Muscle layer of duodenum (tissue), 2 donors: ENCODE measurements at regions not wholly inside any gene's neighbourhood (a gene's known extent, or its start where the extent isn't known, plus 50 kb on each side); places are given as distances from the start of the nearest gene placed in this dataset.

Experiments
- H3K27ac ChIP-seq: one replicate; pipeline ENCODE4 v1.7.0; 2013; ENCODE audit warnings: mild to moderate bottlenecking, low read length
- H3K27me3 ChIP-seq: one replicate; pipeline ENCODE4 v1.7.0; 2013; ENCODE audit warnings: low read depth, mild to moderate bottlenecking, control low read depth, low read length
- H3K36me3 ChIP-seq, 2 donors: one replicate each; pipeline ENCODE4 v1.7.0; 2013; ENCODE audit warnings: low read length in 2 of 2, control low read depth in 1 of 2, mild to moderate bottlenecking in 1 of 2; ENCODE audit not compliant: insufficient read depth in 2 of 2, control insufficient read depth in 1 of 2
- H3K4me1 ChIP-seq, 2 donors: one replicate each; pipeline ENCODE4 v1.7.0; 2013; ENCODE audit warnings: low read length in 2 of 2, mild to moderate bottlenecking in 2 of 2, control low read depth in 1 of 2, moderate library complexity in 1 of 2; ENCODE audit not compliant: insufficient read depth in 2 of 2, control insufficient read depth in 1 of 2
- H3K4me3 ChIP-seq, 2 donors: one replicate each; pipeline ENCODE4 v1.7.0; 2013; ENCODE audit warnings: low read length in 2 of 2, low read depth in 1 of 2, mild to moderate bottlenecking in 1 of 2
- H3K9me3 ChIP-seq, 2 donors: one replicate each; pipeline ENCODE4 v1.7.0; 2013; ENCODE audit warnings: low read length in 2 of 2, control low read depth in 1 of 2, mild to moderate bottlenecking in 1 of 2; ENCODE audit not compliant: control insufficient read depth in 1 of 2
- donor health status: healthy.

DNA sequence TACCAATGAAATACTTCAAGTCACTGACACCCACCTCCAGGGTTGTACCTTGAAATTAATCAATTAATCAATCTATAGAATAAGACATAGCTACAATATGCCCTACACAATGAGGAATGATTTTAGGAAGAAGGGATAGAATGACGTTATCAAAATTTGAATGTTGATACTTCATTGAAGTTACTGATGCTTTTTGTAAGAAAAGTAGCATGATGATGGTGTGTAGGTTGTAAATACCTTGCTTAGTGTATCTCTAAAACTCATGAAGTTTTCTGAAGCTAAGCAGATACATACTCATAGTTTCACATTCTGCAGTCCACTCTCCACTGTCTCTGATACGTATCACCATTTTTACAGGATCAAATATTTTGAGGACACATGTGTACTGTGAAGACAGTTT, 670.4 kb upstream of the GOT2 start:
- Histone ChIP-seq H3K27ac (no peak overlapping the region), H3K36me3 (no peaks in the 10 kb centered on the region), H3K4me1 (no peaks in the 10 kb centered on the region), H3K9me3 (no peaks in the 10 kb centered on the region), H3K4me3 (no peak overlapping the region), H3K27me3 (no peaks in the 10 kb centered on the region)

DNA sequence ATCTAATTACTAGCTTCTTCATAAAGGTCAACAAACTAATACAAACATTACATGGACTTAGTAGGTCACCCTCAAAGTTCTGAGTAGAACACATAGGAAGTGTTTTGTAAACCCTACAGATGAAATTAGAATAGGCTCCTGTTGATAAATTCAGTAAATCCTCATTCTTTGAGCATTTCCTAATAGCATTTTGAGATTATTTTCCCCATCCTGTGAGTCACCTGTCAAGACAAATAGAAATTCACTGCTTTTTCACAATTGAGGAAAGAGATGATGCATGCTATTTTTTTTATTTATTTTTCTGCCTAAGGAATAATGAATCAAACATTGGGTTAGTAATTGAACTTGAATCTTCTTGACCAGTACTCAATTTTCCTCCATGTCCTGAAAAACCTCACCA, 666.7 kb upstream of the GOT2 start:
- H3K36me3 ChIP-seq, result no peaks in the 10 kb centered on the region
- no peaks in the 10 kb centered on the region for H3K4me1 ChIP-seq
- no peak overlapping the region for H3K27ac ChIP-seq
- H3K4me3 ChIP-seq, result no peak overlapping the region
- H3K9me3 ChIP-seq, result no peaks in the 10 kb centered on the region
- no peaks in the 10 kb centered on the region for H3K27me3 ChIP-seq

DNA sequence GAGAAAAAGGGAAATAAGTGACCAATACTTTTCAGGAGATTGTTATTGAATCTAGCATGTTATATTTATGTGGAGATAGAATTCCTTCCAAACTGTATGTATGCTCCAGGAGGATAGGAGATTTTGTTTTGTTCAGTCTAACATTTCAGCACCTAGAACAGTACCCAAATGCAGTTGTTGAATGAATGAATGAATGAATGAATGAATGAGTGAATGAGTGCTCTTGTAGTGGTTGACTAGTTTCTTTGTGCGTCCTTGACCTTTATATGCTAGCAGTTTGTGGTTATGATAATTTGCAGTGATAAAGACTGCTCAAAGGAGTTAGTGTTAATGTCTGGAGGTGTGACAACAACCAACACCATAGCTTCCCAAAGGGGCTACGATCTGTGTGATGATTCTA, 663.5 kb upstream of the GOT2 start:
- Histone ChIP-seq H3K4me1 (no peaks in the 10 kb centered on the region), H3K4me3 (no peak overlapping the region), H3K27ac (no peak overlapping the region), H3K27me3 (no peaks in the 10 kb centered on the region), H3K9me3 (no peaks in the 10 kb centered on the region), H3K36me3 (no peaks in the 10 kb centered on the region)

DNA sequence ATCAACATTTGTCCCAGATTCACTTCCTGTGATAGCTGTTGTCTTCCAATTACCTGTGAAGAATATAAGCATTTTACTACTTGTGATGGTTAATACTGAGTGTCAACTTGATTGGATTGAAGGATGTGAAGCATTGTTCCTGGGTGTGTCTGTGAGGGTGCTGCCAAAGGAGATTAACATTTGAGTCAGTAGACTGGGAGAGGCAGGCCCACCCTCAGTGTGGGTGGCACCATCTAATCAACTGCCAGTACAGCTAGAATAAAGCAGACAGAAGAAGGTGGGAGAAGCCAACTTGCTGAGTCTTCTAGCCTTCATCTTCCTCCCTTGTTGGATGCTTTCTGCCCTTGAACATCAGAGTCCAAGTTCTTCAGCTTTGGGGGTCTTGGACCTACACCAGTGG, 660.4 kb upstream of the GOT2 start:
- no peaks in the 10 kb centered on the region for H3K4me1 ChIP-seq
- no peaks in the 10 kb centered on the region for H3K9me3 ChIP-seq
- no peaks in the 10 kb centered on the region for H3K27me3 ChIP-seq
- H3K27ac ChIP-seq, result no peak overlapping the region
- H3K4me3 ChIP-seq, result no peak overlapping the region
- H3K36me3 ChIP-seq, result no peaks in the 10 kb centered on the region

DNA sequence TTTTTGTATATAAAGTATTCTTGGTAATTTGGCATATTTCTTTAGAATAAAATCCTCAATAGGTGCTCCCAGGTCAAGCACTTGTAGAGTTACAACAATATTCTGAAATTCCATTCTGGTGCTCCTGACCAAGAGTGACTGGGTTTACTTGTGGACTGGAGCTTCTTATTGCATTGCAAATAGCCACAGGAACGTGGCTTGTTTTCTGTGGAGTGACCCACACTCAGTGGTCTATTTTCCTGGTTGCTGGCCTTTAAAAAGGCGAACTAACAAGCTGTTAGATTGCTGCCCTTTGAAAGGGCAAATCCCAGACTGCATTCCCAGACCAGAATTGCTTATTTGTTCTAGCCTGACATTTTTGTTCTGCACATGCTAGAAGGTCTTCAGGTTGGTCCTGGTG, 658.8 kb upstream of the GOT2 start:
- no peaks in the 10 kb centered on the region for H3K9me3 ChIP-seq
- H3K4me1 ChIP-seq, result no peaks in the 10 kb centered on the region
- no peaks in the 10 kb centered on the region for H3K27me3 ChIP-seq
- H3K4me3 ChIP-seq, result no peak overlapping the region
- no peak overlapping the region for H3K27ac ChIP-seq
- H3K36me3 ChIP-seq, result no peaks in the 10 kb centered on the region

DNA sequence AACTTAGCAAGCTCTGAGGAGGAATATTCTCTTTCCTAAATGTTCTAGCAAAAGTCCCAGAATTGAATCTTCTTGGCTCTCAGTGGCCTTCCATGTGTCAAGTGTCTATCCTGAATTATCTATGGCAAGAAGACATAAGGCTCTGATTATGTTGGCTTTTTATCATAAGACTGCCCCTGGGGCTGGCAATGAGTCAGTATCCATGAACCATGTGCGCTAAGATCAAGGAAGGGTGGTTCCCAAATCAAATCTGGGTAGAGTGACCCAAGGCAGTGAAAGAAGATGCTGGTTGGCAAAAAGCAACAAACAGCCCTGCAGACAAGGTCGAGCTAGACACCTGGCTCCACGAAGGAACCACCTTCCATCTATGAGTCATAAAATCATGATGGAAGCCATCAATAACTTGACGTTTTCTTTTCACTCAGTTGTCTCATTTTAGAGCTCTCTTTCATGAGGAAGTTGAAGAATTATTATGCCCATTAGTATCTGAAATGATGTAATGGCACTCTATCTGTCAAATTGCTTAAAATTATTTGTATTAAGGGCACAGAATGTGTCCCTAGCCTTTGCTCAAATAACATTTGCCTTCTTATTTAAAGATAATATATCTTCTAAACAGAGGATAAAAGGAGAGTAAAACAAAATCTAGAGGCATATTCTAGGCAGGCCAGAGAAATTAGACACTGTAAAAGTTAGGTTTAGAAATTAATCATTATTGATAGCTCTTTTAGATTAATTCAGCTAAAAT, 657.7 kb upstream of the GOT2 start:
- no peaks in the 10 kb centered on the region for H3K27me3 ChIP-seq
- H3K9me3 ChIP-seq, result no peaks in the 10 kb centered on the region
- no peak overlapping the region for H3K4me3 ChIP-seq
- H3K4me1 ChIP-seq, result no peaks in the 10 kb centered on the region
- no peak overlapping the region for H3K27ac ChIP-seq
- H3K36me3 ChIP-seq, result no peaks in the 10 kb centered on the region

DNA sequence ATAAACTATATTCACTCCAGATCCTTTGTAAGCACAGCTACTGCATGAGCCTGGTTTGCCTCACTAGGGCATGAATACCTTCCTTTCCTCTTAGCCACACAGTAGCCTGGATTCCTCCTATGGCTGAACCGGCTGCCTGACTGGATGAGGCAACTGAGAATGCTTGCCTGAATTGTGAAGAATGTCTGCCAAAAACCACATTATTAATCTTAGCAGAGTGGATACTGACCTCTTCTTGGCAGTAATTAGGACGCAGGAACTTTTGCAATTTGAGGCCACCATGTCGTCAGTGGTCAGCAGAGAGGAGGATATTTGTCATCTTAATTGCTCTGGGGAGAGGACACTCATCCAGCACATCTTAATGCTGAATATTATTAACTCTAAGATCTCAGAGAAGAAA, 651.8 kb upstream of the GOT2 start:
- Histone ChIP-seq H3K36me3 (no peaks in the 10 kb centered on the region), H3K27me3 (no peaks in the 10 kb centered on the region), H3K4me1 (peaks cover 0 to 4% of the 10 kb centered on the region in 2 donors), H3K4me3 (no peak overlapping the region), H3K27ac (no peak overlapping the region), H3K9me3 (no peaks in the 10 kb centered on the region)

DNA sequence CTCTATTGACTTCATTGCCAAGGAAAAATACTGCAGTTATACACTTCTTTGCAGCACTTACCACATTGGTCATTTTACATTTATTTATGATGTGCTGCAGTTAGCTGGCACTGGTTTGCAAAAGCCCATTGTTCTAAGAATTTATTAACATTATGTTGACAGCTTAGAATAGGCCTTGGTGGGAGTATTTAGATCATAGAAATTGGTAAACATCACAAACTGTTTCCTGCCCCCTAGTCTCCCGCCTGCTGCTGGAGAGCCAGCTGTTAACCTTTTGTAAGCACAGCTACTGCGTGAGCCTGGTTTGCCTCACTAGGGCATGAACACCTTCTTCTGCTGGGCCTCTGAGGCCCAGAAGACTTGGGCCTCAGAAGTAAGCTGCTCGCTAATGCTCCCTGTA, 651.4 kb upstream of the GOT2 start:
- Histone ChIP-seq H3K27ac (no peak overlapping the region), H3K36me3 (no peaks in the 10 kb centered on the region), H3K27me3 (no peaks in the 10 kb centered on the region), H3K4me1 (peaks cover 0 to 4% of the 10 kb centered on the region in 2 donors), H3K4me3 (no peak overlapping the region), H3K9me3 (no peaks in the 10 kb centered on the region)

DNA sequence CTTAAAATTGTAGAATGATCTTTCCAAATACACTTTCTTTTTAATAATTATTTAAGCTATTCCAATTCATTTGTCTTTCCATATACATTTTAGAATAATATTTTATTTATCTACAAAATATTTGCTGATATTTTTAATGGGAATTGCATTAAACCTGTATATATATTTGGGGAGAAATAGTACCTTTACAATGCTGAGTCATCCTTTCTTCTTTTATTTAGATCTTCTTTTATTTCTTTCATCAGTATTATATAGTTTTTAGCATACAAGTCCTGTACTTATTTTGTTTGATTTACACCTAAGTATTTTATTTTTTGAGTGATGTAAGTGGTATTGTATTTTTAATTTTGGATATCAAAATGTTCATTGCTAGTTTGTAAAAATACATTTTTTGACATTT, 639.5 kb upstream of the GOT2 start:
- Histone ChIP-seq H3K27ac (no peak overlapping the region), H3K4me1 (no peaks in the 10 kb centered on the region), H3K27me3 (no peaks in the 10 kb centered on the region), H3K4me3 (no peak overlapping the region), H3K9me3 (no peaks in the 10 kb centered on the region), H3K36me3 (no peaks in the 10 kb centered on the region)

DNA sequence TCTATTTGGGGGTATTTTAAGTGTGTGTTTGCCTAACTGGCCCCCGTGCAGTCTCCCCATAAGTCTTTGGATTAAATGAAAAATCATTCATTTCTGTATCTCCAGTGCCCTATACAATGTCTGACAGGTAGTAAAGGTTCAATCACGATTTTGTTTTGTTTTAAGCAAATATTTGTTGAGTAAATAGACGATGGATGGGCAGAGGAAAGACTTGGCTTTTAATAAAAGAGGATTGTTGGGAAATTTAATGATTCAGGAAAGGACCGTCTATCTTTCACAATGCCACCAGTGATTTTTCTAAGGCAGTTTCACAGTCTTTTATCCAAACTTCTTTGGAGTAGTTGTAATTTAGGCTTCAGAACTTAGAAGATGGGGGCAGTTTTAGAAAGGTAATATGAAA, 636.6 kb upstream of the GOT2 start:
- H3K9me3 ChIP-seq, result no peaks in the 10 kb centered on the region
- H3K27me3 ChIP-seq, result no peaks in the 10 kb centered on the region
- H3K36me3 ChIP-seq, result no peaks in the 10 kb centered on the region
- no peak overlapping the region for H3K27ac ChIP-seq
- H3K4me3 ChIP-seq, result no peak overlapping the region
- H3K4me1 ChIP-seq, result no peaks in the 10 kb centered on the region

DNA sequence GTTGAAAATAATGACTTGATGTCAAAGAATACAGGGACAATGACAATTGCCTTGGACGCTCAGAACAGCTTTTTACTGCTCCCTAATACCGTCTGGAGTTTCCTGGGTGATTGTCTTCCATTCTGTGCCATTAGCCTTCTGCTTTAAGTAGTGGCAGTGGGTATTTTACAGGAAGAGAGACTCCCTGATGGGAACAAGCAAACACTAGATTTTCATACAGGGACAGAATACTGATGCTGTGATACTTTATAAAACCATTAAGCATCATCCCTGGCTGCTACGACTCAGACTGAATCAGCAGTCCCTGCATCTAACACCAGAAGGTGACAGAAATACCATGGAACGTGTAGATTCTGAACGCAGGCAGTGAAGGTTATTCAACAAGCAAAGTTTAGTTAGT, 635.4 kb upstream of the GOT2 start:
- no peaks in the 10 kb centered on the region for H3K9me3 ChIP-seq
- H3K4me3 ChIP-seq, result no peak overlapping the region
- no peaks in the 10 kb centered on the region for H3K4me1 ChIP-seq
- no peaks in the 10 kb centered on the region for H3K36me3 ChIP-seq
- no peaks in the 10 kb centered on the region for H3K27me3 ChIP-seq
- H3K27ac ChIP-seq, result no peak overlapping the region

DNA sequence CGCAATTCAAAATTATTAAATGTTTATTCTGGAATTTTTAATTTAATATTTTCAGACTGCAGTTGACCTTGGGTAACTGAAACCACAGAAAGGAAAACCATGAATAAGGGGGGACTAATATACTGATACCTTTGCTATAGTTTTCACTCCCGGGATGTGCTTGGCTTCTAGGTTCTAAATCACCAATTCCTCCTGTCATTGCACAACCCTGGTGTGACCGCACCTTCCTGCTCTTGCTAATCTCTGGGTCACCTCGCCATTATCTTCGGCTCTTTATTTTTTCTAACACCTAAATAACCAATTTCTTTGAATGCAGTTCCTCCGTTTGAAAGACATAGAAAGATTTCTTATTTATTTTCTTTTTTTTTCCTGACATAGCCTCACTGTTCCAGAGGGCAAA, 634.5 kb upstream of the GOT2 start:
- H3K27me3 ChIP-seq, result no peaks in the 10 kb centered on the region
- no peak overlapping the region for H3K4me3 ChIP-seq
- H3K9me3 ChIP-seq, result no peaks in the 10 kb centered on the region
- no peaks in the 10 kb centered on the region for H3K36me3 ChIP-seq
- no peaks in the 10 kb centered on the region for H3K4me1 ChIP-seq
- no peak overlapping the region for H3K27ac ChIP-seq
